HCT116 (cell line): ENCODE measurements at regions not wholly inside any gene's neighbourhood (a gene's known extent, or its start where the extent isn't known, plus 50 kb on each side); places are given as distances from the start of the nearest gene placed in this dataset.

Experiments used
- ATAC-seq: fragments of 200-7000 bp; cut with Tn5 transposase; 2 replicates; pipeline ENCODE4 v1.9.1; 2020; ENCODE audit warnings: mild to moderate bottlenecking, moderate library complexity
- BruUV-seq: library from RNA; stranded (reverse); fragments of 400-500 nt; replicated peaks from 2 replicates; lab custom pipeline; 2021; lab: Mats Ljungman, UMichigan
- CTCF ChIA-PET: fragments of 300-600 bp; sonication (Branson Sonifier 250); formaldehyde crosslinking; loops from one replicate; lab custom pipeline; 2021; ENCODE audit warnings: antibody characterized with exemption; lab: Charles Lee
- POLR2A ChIA-PET: fragments of 300-600, 350-600 bp; sonication (Branson Sonifier 250); formaldehyde crosslinking; loops from one replicate; lab custom pipeline; 2021; ENCODE audit warnings: antibody characterized with exemption; lab: Charles Lee
- RAD21 ChIA-PET, 2 experiments: fragments of 300-600 bp; sonication (Branson Sonifier 250); formaldehyde crosslinking; loops; one replicate each; lab custom pipeline; 2023; ENCODE audit warnings: low total read pairs in 2 of 2; ENCODE audit not compliant: uncharacterized antibody in 2 of 2, unreplicated experiment in 2 of 2, low non-redundant PET in 1 of 2; lab: Charles Lee
- DNase-seq: peaks from one replicate; pipeline ENCODE4 v3.0.0-alpha.2; 2010; ENCODE audit warnings: low read depth, low spot score
- H2AFZ ChIP-seq: fragments of 200-600 bp; shearing (Covaris generic), sonication (generic); 2 replicates; pipeline ENCODE4 v1.6.1; 2017; ENCODE audit warnings: low read depth, mixed run types, mixed read lengths, antibody characterized with exemption, low read length; ENCODE audit not compliant: poor library complexity, severe bottlenecking
- H3K27ac ChIP-seq: 2 replicates; pipeline ENCODE4 v1.5.1; 2012; ENCODE audit warnings: low read depth, low read length
- H3K27me3 ChIP-seq: fragments of 200-600 bp; sonication (generic); 2 replicates; pipeline ENCODE4 v1.6.1; 2016; ENCODE audit warnings: mixed run types, low read length, mixed read lengths; ENCODE audit not compliant: insufficient read depth
- H3K36me3 ChIP-seq, 2 experiments: fragments of 200-500 bp in 1 of 2; fragments of 200-600 bp in 1 of 2; sonication (Bioruptor generic) in 1 of 2; sonication (generic) in 1 of 2; 2 replicates each; pipeline versions ENCODE4 v1.5.1 to v1.6.1; 2014 to 2016; ENCODE audit warnings: low read length in 2 of 2, inconsistent platforms in 1 of 2, mixed read lengths in 1 of 2, mixed run types in 1 of 2; ENCODE audit not compliant: insufficient read depth in 2 of 2, control insufficient read depth in 1 of 2
- H3K4me1 ChIP-seq, 2 experiments: fragments of 200-600 bp in 1 of 2; sonication (generic) in 1 of 2; 2 replicates each; pipeline versions ENCODE4 v1.5.1 to v1.6.1; 2012 to 2017; ENCODE audit warnings: low read length in 2 of 2, inconsistent platforms in 1 of 2, mild to moderate bottlenecking in 1 of 2, mixed read lengths in 1 of 2, mixed run types in 1 of 2, moderate library complexity in 1 of 2; ENCODE audit not compliant: insufficient read depth in 2 of 2, control insufficient read depth in 1 of 2
- H3K4me2 ChIP-seq: fragments of 200-600 bp; sonication (generic); 2 replicates; pipeline ENCODE4 v1.6.1; 2017; ENCODE audit warnings: mixed run types, low read length, mixed read lengths
- H3K4me3 ChIP-seq, 2 experiments: fragments of 200-600 bp in 1 of 2; sonication (generic) in 1 of 2; replicated peaks in 1 of 2; 2 replicates each; pipeline ENCODE4 v1.5.1; 2011 to 2016; ENCODE audit warnings: low read length in 2 of 2, control low read depth in 1 of 2, low read depth in 1 of 2, mild to moderate bottlenecking in 1 of 2, mixed read lengths in 1 of 2, mixed run types in 1 of 2
- H3K79me2 ChIP-seq: fragments of 200-600 bp; sonication (generic); 2 replicates; pipeline ENCODE4 v1.6.1; 2017; ENCODE audit warnings: mild to moderate bottlenecking, mixed run types, low read length, moderate library complexity, mixed read lengths; ENCODE audit not compliant: insufficient read depth
- H3K9ac ChIP-seq: fragments of 200-600 bp; sonication (generic); 2 replicates; pipeline ENCODE4 v1.6.1; 2016; ENCODE audit warnings: low read length, mixed read lengths
- H3K9me2 ChIP-seq: fragments of 200-600 bp; sonication (generic), shearing (Covaris generic); 2 replicates; pipeline ENCODE4 v1.6.1; 2017; ENCODE audit warnings: mixed run types, mild to moderate bottlenecking, moderate library complexity; ENCODE audit not compliant: insufficient read depth
- H3K9me3 ChIP-seq, 2 experiments: fragments of 200-500 bp in 1 of 2; fragments of 200-600 bp in 1 of 2; sonication (Bioruptor generic) in 1 of 2; sonication (generic) in 1 of 2; 2 replicates each; pipeline ENCODE4 v1.6.1; 2014 to 2017; ENCODE audit warnings: low read length in 2 of 2, mixed read lengths in 2 of 2, inconsistent platforms in 1 of 2, low read depth in 1 of 2, mild to moderate bottlenecking in 1 of 2, mixed run types in 1 of 2, moderate library complexity in 1 of 2; ENCODE audit not compliant: control insufficient read depth in 1 of 2, insufficient read depth in 1 of 2
- H4K20me1 ChIP-seq: fragments of 200-600 bp; sonication (generic), shearing (Covaris generic); 2 replicates; pipeline ENCODE4 v1.6.1; 2017; ENCODE audit warnings: mixed run types, mild to moderate bottlenecking, moderate library complexity; ENCODE audit not compliant: insufficient read depth
- ATF3 ChIP-seq: IDR thresholded peaks from 2 replicates; pipeline ENCODE4 v1.6.1; 2012
- CBX3 ChIP-seq: IDR thresholded peaks from 2 replicates; pipeline ENCODE4 v1.6.1; 2012; ENCODE audit warnings: low read depth
- CEBPB ChIP-seq: IDR thresholded peaks from 2 replicates; pipeline ENCODE4 v1.6.1; 2012; ENCODE audit warnings: low read depth
- EGR1 ChIP-seq: IDR thresholded peaks from 2 replicates; pipeline ENCODE4 v1.6.1; 2012; ENCODE audit warnings: low read depth
- ELF1 ChIP-seq: IDR thresholded peaks from 2 replicates; pipeline ENCODE4 v1.6.1; 2012; ENCODE audit warnings: low read depth, borderline replicate concordance
- EZH2 ChIP-seq: fragments of 200-600 bp; sonication (generic); IDR thresholded peaks from 2 replicates; pipeline ENCODE4 v1.6.1; 2017; ENCODE audit warnings: antibody characterized with exemption, mixed run types
- EZH2phosphoT487 ChIP-seq: fragments of 200-600 bp; IDR thresholded peaks from 2 replicates; pipeline ENCODE4 v1.6.1; 2018; ENCODE audit warnings: antibody characterized with exemption, borderline replicate concordance
- FOSL1 ChIP-seq: IDR thresholded peaks from 2 replicates; pipeline ENCODE4 v1.6.1; 2012; ENCODE audit warnings: low read depth
- MAX ChIP-seq: IDR thresholded peaks from 2 replicates; pipeline ENCODE4 v1.6.1; 2012
- POLR2A ChIP-seq: IDR thresholded peaks from 2 replicates; pipeline ENCODE4 v1.7.0; 2011; ENCODE audit warnings: borderline replicate concordance; ENCODE audit not compliant: insufficient read depth, insufficient read length; ENCODE audit errors: extremely low read depth
- POLR2AphosphoS5 ChIP-seq: IDR thresholded peaks from 2 replicates; pipeline ENCODE4 v1.6.1; 2011; ENCODE audit warnings: mild to moderate bottlenecking, low read depth, low read length, moderate library complexity
- RAD21 ChIP-seq: IDR thresholded peaks from 2 replicates; pipeline ENCODE4 v1.6.1; 2012; ENCODE audit warnings: low read depth, mild to moderate bottlenecking
- REST ChIP-seq: IDR thresholded peaks from 2 replicates; pipeline ENCODE4 v1.6.1; 2012; ENCODE audit warnings: low read depth
- SIN3A ChIP-seq: IDR thresholded peaks from 2 replicates; pipeline ENCODE4 v1.6.1; 2012; ENCODE audit warnings: low read depth
- SP1 ChIP-seq: IDR thresholded peaks from 2 replicates; pipeline ENCODE4 v1.6.1; 2012; ENCODE audit warnings: low read depth
- YY1 ChIP-seq: IDR thresholded peaks from 2 replicates; pipeline ENCODE4 v1.6.1; 2011; ENCODE audit warnings: low read length, low read depth, moderate library complexity, mild to moderate bottlenecking; ENCODE audit not compliant: insufficient replicate concordance; ENCODE audit errors: extremely low read depth
- ZNF274 ChIP-seq: fragments of 200-500 bp; sonication (Bioruptor generic); IDR thresholded peaks from 2 replicates; pipeline ENCODE4 v1.6.1; 2014; ENCODE audit warnings: mild to moderate bottlenecking, low read depth, low read length, inconsistent platforms
- intact Hi-C: fragments of 100-400 bp; cut with micrococcal nuclease; formaldehyde crosslinking; loops from 2 replicates; pipeline ENCODE4 v1.10.0; 2022

- Histone ChIP-seq H4K20me1 (no peaks in the 10 kb centered on the region), H3K4me2 (no peak overlapping the region), H3K9me3 (peaks cover 12 to 18% of the 10 kb centered on the region in 2 experiments; a peak in 2 of 4 replicates), H3K9ac (no peak overlapping the region), H3K79me2 (no peaks in the 10 kb centered on the region), H3K27ac (no peak overlapping the region), H3K9me2 (no peaks in the 10 kb centered on the region), H2AFZ (no peak overlapping the region), H3K27me3 (no peaks in the 10 kb centered on the region), H3K36me3 (no peaks in the 10 kb centered on the region)
- no peak for ATAC-seq
- CTCF ChIA-PET: no interaction called here
- POLR2A ChIA-PET: no interaction called here
- TF ChIP-seq MAX (no peak), REST (no peak), POLR2A (no peak), POLR2AphosphoS5 (no peak), EZH2phosphoT487 (no peak), RAD21 (no peak), EZH2 (no peak), SIN3A (no peak), YY1 (no peak), CBX3 (no peak), ELF1 (no peak), ATF3 (no peak), ZNF274 (no peak), CEBPB (no peak), EGR1 (no peak), SP1 (no peak), FOSL1 (no peak)
- TF ChIP-seq, all 23 proteins: peak for 0
- H3K4me1 ChIP-seq: no peaks in the 10 kb centered on the region
- H3K4me3 ChIP-seq: no peak overlapping the region
- DNase-seq: no peak
- BruUV-seq: no TSS peak
- RAD21 ChIA-PET: no interaction called here
- intact Hi-C loops: no loop called here
These were observed 691.3 kb downstream of the SORCS1 start for GRCh38 chr10:106473129-106473685.
